DOHH2 (cell line): ENCODE measurements at regions not wholly inside any gene's neighbourhood (a gene's known extent, or its start where the extent isn't known, plus 50 kb on each side); places are given as distances from the start of the nearest gene placed in this dataset.
A peak's percentile ranks its signal among the peaks of the same experiment; 100 is the strongest.

ENCODE experiments used
- H3F3A ChIP-seq: fragments of 200-600 bp; sonication (generic), shearing (Covaris generic); 2 replicates; pipeline ENCODE4 v1.6.0; 2016; ENCODE audit warnings: antibody characterized with exemption, mild to moderate bottlenecking; ENCODE audit not compliant: control insufficient read depth, insufficient read depth
- H3K27ac ChIP-seq: fragments of 200-600 bp; sonication (generic); 2 replicates; pipeline ENCODE4 v1.5.1; 2014; ENCODE audit warnings: low read depth, mild to moderate bottlenecking, low read length, moderate library complexity
- H3K27me3 ChIP-seq: fragments of 200-600 bp; sonication (generic); 2 replicates; pipeline ENCODE4 v1.6.1; 2014; ENCODE audit warnings: mild to moderate bottlenecking, low read length, mixed read lengths; ENCODE audit not compliant: control insufficient read depth
- H3K36me3 ChIP-seq: fragments of 200-600 bp; sonication (generic); 2 replicates; pipeline ENCODE4 v1.6.1; 2014; ENCODE audit warnings: mild to moderate bottlenecking, low read length, moderate library complexity, mixed read lengths; ENCODE audit not compliant: control insufficient read depth
- H3K4me1 ChIP-seq: fragments of 200-600 bp; sonication (generic); 2 replicates; pipeline ENCODE4 v1.6.1; 2014; ENCODE audit warnings: mild to moderate bottlenecking, low read length, mixed read lengths; ENCODE audit not compliant: control insufficient read depth
- H3K4me2 ChIP-seq: fragments of 200-600 bp; sonication (generic); 2 replicates; pipeline ENCODE4 v1.6.0; 2014; ENCODE audit warnings: mild to moderate bottlenecking, low read length, moderate library complexity
- H3K4me3 ChIP-seq: fragments of 200-600 bp; sonication (generic); 2 replicates; pipeline ENCODE4 v1.5.1; 2014; ENCODE audit warnings: mild to moderate bottlenecking, low read length, mixed read lengths
- H3K79me2 ChIP-seq: fragments of 200-600 bp; sonication (generic); 2 replicates; pipeline ENCODE4 v1.6.1; 2014; ENCODE audit warnings: mild to moderate bottlenecking, low read length, mixed read lengths; ENCODE audit not compliant: control insufficient read depth
- H3K9me2 ChIP-seq: fragments of 200-600 bp; sonication (generic); replicated peaks from 2 replicates; pipeline ENCODE4 v1.6.1; 2014; ENCODE audit warnings: mild to moderate bottlenecking, low read length, mixed read lengths; ENCODE audit not compliant: control insufficient read depth
- H3K9me3 ChIP-seq: fragments of 200-600 bp; sonication (generic); 2 replicates; pipeline ENCODE4 v1.6.1; 2014; ENCODE audit warnings: antibody characterized with exemption, low read length, mixed read lengths; ENCODE audit not compliant: control insufficient read depth, insufficient read depth
- H4K20me1 ChIP-seq: fragments of 200-600 bp; sonication (generic); 2 replicates; pipeline ENCODE4 v1.6.0; 2014; ENCODE audit warnings: low read depth, mild to moderate bottlenecking, antibody characterized with exemption, low read length, moderate library complexity; ENCODE audit not compliant: control insufficient read depth, insufficient read depth
- CTCF ChIP-seq: fragments of 200-600 bp; sonication (generic); IDR thresholded peaks from one replicate; pipeline ENCODE4 v1.5.1; 2014; ENCODE audit warnings: antibody characterized with exemption, mild to moderate bottlenecking, low read depth, low read length; ENCODE audit not compliant: poor library complexity, severe bottlenecking
- EZH2phosphoT487 ChIP-seq: fragments of 200-600 bp; sonication (generic); IDR thresholded peaks from 2 replicates; pipeline ENCODE4 v1.6.1; 2017; ENCODE audit warnings: borderline replicate concordance, mild to moderate bottlenecking, antibody characterized with exemption, low read length, moderate library complexity, mixed read lengths

- Histone ChIP-seq H3K4me2 (peak overlapping the region; percentile 71), H3K27me3 (no peaks in the 10 kb centered on the region), H3F3A (peaks cover 21% of the 10 kb centered on the region), H3K36me3 (no peaks in the 10 kb centered on the region), H3K4me1 (peaks cover 78% of the 10 kb centered on the region), H3K4me3 (no peak overlapping the region), H3K9me3 (no peaks in the 10 kb centered on the region), H4K20me1 (no peaks in the 10 kb centered on the region), H3K79me2 (no peaks in the 10 kb centered on the region), H3K27ac (no peak overlapping the region), H3K9me2 (no peaks in the 10 kb centered on the region)
- TF ChIP-seq EZH2phosphoT487 (no peak), CTCF (no peak)
These were observed 120.3 kb upstream of the SERTM1 start for GRCh38 chr13:36553491-36553890.

DNA sequence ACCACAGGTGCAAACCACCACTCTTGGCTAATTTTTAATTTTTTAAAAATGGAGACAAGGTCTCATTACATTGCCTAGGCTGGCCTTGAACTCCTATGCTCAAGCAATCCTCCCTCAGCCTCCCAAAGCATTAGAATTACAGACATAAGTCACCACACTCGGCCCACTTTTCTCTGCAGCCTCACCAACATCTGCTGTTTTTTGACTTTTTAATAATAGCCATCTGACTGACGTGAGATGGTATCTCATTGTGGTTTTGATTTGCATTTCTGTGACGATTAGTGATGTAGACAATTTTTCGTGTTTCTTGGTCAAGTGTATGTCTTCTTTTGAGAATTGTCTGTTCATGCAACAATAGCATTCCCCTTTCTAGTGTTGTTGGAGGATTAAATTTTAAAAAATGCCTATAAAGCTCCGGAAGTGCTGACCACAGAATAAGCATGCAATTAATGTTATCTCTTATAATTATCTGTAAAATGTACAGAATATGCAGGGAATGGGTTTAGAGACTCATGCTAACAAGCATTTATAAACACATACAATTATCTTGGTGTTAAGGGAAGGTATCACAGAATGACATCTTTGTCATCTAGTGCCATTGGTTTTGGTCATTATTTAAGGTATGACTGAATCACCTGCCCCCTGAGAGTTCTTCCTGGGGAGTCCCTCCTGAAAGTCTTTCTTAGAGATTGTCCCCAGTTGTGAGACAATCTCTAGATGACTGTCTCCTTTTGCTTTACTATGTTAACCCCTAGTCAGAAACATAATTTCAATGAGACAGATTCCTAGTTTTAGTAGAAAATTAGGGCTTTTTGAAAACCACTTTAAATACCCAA lies 118.5 kb upstream of the SERTM1 start:
- Histone ChIP-seq H3K4me1 (peaks cover 62% of the 10 kb centered on the region), H3K4me2 (peak overlapping the region; percentile 65), H3K27me3 (no peaks in the 10 kb centered on the region), H3K9me3 (no peaks in the 10 kb centered on the region), H3K27ac (peak overlapping the region; percentile 65), H3K9me2 (no peaks in the 10 kb centered on the region), H3K4me3 (peak overlapping the region; percentile 53), H3F3A (peaks cover 21% of the 10 kb centered on the region), H3K36me3 (no peaks in the 10 kb centered on the region), H4K20me1 (no peaks in the 10 kb centered on the region), H3K79me2 (no peaks in the 10 kb centered on the region)
- TF ChIP-seq EZH2phosphoT487 (no peak), CTCF (no peak)

- Histone ChIP-seq H3K79me2 (no peaks in the 10 kb centered on the region), H3K9me3 (no peaks in the 10 kb centered on the region), H3F3A (peaks cover 14% of the 10 kb centered on the region; the same call in 1 of the 2 replicates), H3K4me2 (no peak overlapping the region), H3K9me2 (no peaks in the 10 kb centered on the region), H3K27ac (no peak overlapping the region), H3K4me1 (peaks cover 23% of the 10 kb centered on the region), H4K20me1 (no peaks in the 10 kb centered on the region), H3K36me3 (no peaks in the 10 kb centered on the region), H3K4me3 (no peak overlapping the region), H3K27me3 (no peaks in the 10 kb centered on the region)
- no peak for TF ChIP-seq CTCF
- no peak for TF ChIP-seq EZH2phosphoT487
These were observed 114.4 kb upstream of the SERTM1 start for GRCh38 chr13:36559375-36559774.
